ENCODE measurements at regions not wholly inside any gene's neighbourhood (a gene's known extent, or its start where the extent isn't known, plus 50 kb on each side); places are given as distances from the start of the nearest gene placed in this dataset.
"Not testable (repeated sequence)": the region's sequence is repeated elsewhere in the genome, so short reads cannot be mapped to it uniquely, and the experiment has no call there.

DNA sequence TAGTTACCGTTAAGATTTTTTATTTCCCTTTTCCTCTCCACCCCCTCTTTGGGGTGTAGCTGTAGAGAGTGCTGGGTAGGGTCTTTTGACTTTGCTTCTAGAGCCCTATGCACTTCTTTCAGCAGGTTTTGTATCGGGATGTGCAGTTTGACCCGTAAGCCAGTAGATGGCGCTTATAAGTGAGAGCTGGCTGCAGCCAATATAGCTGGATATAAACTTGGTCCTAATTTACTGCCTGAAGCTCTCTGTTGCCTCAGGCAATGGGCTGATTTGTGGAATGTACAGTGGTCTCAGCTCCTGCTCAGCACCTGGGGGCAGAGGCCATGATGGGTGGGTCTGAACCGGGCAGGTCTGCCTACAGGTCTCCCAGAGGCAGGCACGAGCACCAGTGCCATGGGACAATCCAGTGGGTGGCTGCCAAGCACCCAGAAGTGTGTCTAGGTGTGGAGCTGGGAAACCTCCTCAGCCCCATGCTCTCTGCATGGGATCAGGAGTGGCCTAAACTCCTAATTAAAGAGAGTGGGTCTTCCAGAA is 146.5 kb downstream of the SPANXN1 start:
- no peak for DNase-seq (ENCODE audit: low read depth in 3 of 3)

DNA sequence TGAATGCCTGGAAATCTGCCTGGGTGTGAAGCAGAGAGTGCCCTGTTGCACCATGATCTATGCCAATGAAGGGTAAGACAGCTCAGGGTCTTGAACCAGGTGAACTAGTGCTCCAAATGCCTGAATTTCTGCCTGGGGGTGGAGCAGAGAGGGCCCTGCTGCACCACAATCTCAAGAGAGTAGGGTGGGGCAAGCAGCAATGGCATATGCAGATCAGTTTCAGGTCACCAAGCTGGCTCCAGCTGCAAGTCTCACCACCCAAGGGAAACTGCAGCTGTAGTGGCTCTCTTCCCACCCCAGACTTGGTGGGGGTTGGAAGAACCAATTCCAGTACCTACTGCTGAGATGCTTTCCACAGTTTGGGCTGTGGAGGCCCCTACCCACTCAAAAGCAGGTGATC is 147.0 kb downstream of the SPANXN1 start:
- no peak for DNase-seq (ENCODE audit: low read depth in 3 of 3)

DNA sequence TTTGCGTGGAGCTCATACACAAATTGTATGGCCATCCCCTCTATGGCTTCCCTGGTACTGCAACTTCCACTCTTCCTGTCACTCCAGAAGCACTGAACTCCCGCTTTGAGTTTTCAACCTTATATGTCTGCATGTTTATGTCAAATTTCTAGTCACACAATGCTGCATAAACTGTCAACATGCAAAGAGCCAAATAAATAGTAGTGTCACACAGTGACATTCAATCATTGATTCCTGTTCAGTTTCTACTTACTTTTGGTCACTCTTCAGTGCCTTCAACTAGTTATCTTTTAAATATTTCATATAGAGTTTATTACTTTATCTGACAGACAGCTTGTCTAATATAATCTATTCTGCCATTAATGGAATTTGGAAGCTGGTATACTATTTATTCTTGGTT is 149.3 kb downstream of the SPANXN1 start:
- DNase-seq (ENCODE audit: low read depth in 3 of 3): no peak

DNA sequence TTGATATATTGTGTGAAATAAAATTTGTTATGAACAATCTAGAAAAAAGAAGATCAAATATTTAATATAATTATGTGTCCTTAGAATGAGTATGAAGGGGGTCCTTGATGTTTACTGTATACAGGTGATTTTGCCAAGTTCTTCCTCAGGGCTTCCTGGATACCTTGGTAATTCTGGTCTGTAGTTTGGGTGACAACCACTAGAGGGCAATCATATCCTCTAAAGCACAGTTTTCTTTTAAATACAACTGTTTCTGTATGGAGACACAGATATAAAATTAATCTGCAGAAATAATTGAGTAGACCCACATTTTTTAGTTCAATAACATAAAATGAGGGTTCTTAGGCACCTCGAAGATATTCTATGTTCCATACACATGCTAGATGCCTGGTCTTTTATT is 157.7 kb downstream of the SPANXN1 start:
- peak in 1 of 3 donors; percentile 20 for DNase-seq (ENCODE audit: low read depth in 3 of 3)

DNA sequence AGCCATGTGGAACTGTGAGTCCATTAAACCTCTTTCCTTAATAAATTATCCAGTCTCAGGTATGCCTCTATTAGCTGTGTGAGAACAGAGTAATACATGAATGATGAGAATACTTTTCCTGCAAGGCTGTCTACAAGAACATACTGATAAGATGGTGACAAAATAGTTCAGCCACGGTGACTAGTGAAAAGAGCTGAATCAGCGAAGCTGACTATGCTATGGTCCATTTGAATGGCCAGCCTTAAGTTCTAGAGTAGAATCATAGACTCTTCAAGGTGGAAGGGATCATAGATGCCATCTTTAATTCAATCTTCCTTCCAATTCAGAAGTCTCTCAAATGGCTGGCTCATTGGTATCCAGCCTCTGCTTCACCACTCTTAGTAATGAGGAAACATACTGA is 163.3 kb downstream of the SPANXN1 start:
- no peak for DNase-seq (ENCODE audit: low read depth in 3 of 3)

DNA sequence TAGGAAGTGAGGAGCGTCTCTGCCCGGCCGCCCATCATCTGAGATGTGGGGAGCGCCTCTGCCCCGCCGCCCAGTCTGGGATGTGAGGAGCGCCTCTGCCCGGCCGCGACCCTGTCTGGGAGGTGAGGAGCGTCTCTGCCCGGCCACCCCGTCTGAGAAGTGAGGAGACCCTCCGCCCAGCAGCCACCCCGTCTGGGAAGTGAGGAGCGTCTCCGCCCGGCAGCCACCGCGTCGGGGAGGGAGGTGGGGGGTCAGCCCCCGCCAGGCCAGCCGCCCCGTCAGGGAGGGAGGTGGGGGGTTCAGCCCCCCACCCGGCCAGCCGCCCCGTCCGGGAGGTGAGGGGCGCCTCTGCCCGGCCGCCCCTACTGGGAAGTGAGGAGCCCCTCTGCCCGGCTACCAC is 188.9 kb downstream of the SPANXN1 start:
- DNase-seq (ENCODE audit: low read depth in 3 of 3): not testable (repeated sequence)

DNA sequence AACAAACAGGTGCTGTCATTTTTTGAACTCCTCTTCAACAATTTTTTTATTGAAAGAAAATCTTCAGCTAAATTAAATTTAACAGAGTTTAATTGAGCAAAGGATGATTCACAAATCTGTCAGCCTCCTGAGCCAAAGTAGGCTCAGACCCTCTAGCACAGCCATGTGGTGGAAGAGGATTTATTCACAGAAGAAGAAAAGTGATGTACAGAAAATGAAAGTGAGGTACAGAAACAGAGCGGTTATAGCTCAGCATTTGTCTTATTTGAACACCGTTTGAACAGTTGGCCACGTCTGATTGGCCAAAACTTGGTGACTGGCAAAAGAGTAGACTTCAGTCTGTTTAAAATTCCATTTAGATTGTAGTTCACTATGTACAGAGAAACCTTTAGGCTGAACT is 217.3 kb downstream of the SPANXN1 start:
- no peak for DNase-seq (ENCODE audit: low read depth in 3 of 3)

DNA sequence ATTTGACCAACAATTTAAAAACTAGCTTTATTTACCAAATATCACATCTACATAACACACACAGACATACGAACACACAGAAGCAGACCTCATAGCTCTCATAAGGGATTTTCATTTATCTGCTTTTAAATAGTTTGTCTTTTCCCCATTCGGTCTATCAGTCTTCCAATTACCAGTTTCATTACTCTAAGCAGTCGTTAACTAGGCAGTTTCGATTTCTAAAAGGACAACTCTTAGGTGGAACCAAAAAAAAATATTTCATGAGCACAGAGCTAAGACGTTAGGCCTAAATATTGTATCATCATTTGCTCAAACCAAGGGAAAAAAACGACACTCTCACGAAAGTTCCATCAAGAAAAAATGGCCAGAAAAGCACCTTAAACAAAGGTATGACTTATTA is 228.4 kb downstream of the SPANXN1 start:
- DNase-seq (ENCODE audit: low read depth in 3 of 3): no peak

DNA sequence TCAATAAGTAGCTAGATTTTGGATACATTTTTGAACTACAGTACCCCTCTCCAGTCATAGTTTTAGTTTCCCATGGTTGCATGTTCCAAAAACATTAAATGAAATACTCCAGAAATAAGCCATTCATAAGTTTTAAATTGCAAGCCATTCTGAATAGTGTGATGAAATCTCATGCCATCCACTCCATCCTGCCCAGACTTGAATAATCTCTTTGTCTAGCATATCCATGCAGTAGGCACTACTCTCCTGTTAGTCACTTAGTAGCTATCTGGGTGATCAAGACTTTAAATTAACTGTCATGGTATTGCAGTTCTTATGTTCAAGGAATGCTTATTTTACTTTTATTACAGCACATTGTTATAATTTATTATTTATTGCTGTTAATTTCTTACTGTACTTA is 237.4 kb downstream of the SPANXN1 start:
- DNase-seq (ENCODE audit: low read depth in 3 of 3): no peak

DNA sequence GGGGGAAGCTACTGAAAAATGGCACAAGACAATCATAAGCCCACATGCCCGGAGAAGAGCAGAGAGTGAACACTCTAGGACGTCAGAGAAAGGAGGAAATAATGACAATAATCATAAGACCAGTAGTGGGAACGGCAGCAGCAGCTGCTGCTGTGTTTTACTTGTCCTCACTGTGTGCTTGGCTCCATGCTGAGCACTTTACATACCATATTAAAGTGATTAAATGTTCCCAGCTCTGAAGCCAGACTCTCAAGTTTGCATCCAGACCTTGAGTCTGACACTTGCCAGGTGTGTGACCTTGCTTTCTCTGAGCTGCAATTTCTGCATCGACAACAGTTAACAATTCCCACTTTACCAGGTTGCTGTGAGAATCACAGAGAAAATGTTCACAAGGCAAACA is 255.4 kb downstream of the SPANXN1 start:
- no peak for DNase-seq (ENCODE audit: low read depth in 3 of 3)

DNA sequence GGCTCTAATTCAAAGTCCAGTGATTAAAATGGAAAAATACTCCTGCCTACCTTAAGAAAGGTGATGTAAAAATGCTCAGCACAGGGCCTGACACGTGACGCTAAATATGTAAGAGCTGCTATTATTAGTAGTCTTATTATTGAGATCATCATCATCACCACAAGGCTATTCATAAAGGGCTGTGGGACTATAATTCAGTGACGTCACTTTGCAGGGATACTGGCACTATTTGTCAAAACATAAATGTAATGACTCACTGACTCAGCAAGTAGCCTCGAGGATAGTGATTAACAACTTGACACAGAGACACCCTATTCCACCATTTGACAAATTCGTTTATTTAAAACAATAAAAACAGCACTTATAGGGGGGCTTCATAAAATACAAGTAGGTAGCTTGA is 258.9 kb downstream of the SPANXN1 start:
- DNase-seq (ENCODE audit: low read depth in 3 of 3): no peak

DNA sequence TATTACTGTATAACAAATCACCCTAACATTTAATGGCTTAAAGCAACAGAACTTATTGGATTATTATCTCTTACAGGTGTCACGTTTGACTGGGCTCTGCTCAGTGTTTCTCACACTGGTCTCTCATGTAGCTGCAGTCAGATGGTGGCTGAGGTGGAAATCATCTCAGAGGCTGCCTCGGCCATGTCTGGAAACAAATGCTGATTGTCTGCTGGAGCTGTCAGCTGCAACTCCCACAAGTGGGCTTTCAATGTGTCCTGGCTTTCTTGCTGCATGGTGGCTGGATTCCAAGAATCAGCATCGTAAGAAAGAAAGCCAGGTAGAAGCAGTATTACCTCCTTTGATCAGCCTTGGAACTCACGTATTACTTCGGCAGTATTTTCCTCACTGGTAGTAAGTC is 277.6 kb downstream of the SPANXN1 start:
- no peak for DNase-seq (ENCODE audit: low read depth in 3 of 3)

DNA sequence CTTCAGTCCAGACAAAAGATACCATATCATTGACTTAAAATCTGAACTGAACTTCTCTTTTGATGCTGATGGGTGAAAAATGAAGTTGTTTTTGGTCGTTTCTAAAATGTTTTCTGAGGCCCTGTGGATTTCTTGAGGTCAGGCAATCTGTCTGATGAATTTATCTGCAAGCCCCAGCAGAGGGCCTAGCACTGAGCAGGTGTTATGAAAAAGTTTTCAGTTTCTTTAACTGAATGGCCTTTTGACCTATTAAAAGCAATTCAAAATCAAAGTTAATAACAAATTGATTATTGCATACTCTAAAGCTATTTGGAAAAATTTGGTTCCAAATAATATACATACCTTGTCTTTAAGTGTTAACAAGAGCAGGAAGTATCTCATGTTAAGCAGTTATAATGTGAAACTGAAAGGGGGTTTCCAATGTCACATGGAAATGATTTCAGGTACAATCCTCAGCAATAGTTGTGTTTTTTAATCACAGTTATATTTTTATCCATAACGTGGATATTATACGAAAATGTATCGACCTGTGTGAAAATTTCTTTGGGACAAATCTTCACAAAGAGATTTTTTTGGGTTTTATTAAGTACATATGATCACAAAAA is 285.0 kb downstream of the SPANXN1 start:
- no peak for DNase-seq (ENCODE audit: low read depth in 3 of 3)

DNA sequence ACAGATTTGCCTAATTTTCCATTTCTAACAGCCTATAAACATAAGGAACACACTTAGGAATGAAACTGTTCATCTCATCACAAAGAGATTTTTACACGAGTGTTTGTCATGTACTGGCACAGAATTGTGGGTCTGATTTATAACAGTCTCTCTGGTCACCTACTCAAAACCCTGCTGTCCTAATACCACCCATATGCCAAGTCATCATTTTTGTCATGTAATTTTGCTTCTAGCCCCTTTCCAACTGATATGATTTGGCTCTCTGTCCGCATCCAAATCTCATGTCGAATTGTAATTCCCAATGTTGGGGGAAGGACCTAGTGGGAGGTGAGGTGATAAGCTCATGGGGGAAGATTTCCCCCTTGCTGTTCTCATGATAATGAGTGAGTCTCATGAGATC is 284.1 kb upstream of the SLITRK2 start:
- DNase-seq (ENCODE audit: low read depth in 3 of 3): no peak

DNA sequence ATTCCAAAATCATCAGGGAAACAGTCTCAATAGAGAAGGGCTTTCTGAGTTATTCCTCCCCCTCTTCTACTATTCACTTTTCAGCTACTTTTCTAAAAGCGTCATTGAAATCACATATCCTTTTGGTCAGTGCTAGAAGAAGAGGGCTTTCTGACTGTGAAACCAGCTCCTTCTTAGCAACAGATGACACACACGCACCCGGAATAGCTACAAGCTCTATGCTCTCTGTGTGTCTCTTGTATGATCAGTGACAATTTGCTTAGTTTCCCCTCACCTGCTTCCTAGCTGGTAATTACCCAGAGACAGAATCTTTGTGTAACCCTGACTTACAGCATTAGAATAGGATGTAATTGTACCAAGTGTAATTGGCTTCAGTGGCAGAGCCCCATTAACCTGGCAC is 268.1 kb upstream of the SLITRK2 start:
- DNase-seq (ENCODE audit: low read depth in 3 of 3): no peak

DNA sequence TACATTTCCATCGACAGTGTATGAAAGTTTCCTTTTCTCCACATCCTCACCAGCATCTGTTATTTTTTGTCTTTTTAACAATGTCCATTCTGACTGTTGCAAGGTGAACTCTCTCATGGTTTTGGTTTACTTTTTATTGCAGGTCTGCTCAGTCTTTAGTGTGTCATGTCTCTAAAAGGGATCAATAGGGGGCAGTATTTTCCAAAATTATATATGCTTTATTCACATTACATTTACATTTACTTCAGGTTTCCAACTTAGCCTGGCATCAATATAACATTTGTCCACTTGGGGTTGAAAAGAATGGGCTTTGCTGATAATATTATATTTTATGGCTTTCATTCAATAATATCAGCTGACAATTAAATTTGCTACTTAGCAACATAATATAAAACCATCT is 265.0 kb upstream of the SLITRK2 start:
- DNase-seq (ENCODE audit: low read depth in 3 of 3): no peak

DNA sequence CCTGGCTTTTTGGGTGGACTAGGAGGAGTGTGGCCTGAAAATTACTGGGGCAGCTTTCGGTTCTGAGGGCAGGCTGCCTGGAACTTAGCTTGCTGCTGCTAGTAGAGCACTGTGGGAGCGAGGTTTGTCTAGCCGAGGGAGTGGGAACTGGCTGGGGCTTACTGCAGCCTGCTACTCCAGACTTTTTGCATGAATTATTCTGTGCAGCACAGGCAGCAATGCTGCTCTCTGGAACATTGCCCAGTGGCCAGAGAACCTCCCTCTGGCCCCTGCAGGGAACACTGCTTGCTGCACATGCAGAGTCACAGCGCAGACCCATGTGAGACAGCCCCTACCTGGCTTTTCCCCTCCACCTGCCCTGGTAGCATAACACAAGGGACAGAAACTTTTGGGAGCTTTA is 263.9 kb upstream of the SLITRK2 start:
- DNase-seq (ENCODE audit: low read depth in 3 of 3): no peak

DNA sequence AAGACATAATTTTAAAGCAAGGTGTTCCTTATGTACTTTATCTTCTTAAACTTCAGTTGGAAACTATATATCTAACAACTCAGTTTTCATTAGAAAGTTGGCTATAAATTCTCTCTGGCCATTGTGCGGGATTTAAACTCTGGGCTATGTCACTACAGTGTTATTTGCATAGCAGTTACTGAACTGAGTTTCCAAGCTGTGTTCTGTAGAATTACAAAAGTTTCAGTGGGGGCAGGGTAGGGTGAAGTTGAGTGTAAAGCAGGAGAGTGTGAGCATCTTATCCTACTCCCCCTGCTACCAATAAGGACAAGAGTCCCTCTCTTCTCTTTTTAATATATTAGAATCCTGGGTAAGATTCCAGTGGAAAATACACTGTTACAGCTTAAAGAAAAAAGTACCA is 254.5 kb upstream of the SLITRK2 start:
- DNase-seq (ENCODE audit: low read depth in 3 of 3): no peak

DNA sequence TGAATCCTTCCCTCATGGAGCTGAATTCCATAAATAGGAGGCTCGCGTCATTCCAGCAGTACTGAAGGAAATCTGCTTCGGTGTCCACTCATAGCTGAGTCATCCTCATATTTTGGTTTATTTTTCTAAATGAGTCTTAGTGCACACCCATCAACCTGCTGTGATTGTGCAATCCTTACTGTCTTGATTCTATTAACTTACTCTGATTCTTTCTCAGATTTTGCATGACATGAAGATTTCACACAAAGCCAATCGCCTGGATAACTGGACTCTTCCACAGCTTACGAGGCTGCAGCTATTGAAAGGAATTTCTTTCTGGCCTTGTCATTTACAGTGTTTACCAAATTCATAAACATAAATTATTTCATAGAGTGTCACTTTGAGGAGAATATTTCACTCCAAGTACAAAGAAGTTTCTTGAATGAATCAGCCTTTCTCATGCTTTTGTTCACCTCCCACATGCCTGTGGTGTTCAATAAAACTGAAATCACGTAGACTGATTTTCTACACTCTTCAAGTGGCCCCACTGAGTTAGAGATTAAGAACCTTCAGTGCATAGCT is 207.6 kb upstream of the SLITRK2 start:
- DNase-seq (ENCODE audit: low read depth in 3 of 3): no peak

DNA sequence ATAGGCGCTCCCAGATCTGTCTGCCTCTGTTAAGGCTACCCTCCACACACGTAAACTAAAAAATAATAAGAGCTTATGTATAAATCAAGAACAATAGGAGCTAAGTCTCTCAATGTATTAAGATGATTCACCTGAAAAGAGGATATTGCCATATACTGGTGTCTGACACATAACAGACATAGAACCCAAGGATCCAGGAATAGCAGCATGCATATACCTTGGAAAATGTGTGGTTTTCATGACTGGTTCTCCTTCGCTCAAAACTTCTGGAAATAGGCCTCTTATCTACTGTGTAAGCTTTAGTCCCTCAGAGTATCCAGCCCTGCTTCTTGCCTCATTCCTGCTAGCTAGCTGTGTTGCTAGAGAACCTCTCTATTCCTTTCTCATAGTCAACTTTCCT is 203.7 kb upstream of the SLITRK2 start:
- no peak for DNase-seq (ENCODE audit: low read depth in 3 of 3)

DNA sequence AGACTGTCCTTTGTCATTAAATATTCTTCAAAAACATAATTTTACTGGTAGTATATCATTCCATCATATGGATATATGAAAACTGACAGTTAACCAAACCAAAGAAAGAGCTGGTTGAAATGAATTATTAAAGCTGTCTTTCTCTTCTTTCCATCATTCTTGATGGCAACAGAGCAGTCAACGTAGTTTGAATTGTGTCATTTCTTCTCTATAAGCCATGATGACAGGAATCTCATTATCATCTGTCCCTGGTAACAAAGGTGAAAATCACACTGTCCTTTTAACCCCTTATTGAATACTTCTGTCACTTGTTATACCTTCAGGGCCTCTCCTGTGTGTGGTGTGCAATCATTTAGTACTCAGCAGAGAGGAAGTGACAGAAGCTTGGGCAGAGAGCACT is 197.0 kb upstream of the SLITRK2 start:
- DNase-seq (ENCODE audit: low read depth in 3 of 3): no peak

DNA sequence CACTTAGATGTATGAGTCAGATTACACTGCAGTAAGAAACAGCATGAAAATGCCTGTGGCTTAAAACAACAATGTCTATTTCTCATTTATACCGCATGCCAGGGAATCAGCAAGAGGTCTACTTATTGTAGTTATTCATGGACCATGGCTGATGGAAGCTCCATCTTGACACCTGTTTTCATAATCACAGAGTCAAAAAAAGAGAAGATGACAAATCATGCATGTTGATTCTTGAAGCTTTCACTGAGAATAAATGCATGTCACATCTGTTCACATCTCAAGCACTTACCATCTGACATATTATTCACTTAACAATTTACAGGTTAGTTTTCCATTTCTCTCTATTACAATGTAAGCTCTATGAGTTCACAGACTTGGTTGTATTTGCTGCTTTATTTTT is 194.2 kb upstream of the SLITRK2 start:
- no peak for DNase-seq (ENCODE audit: low read depth in 3 of 3)

DNA sequence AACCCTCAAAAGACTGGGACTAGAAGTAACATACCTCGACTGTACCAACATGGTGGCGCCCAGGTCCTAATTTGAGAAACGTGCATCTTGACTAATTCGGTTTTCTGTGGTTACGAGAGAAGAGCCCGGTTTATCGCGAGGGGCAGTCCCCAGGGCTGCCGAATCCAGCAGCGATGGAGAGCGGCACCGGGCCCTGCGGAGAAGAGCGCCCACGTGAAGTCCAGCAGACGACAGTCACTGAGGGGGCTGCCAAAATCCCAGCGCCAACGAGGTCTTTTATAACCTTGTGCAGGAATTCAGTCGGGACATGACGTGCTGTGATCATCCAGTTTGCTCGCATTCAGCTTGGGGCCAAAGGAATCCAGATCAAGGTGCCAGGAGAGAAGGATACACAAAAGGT is 187.5 kb upstream of the SLITRK2 start:
- DNase-seq (ENCODE audit: low read depth in 3 of 3): no peak

DNA sequence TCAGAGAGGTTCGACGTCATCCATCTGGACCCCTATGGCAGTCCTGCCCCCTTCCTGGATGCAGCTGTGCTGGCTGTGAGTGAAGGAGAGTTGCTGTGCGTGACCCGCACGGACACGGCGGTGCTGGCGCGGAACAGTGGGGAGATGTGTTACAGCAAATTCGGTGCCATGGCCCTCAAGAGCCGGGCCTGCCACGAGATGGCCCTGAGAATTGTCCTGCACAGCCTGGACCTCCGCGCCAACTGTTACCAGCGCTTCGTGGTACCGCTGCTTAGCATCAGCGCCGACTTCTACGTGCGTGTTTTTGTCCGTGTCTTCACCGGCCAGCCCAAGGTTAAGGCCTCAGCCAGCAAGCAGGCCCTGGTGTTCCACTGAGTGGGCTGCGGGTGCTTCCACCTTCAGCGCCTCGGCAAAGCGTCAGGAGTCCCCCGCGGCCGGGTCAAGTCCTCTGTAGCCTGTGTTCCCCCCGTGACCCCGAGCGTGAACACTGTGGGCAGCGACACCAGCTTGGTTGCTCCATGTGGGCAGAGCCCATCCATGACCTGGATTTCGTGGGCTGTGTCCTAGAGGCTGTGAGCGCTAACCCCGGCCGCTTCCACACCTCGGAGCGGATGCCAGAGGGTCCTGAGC is 186.7 kb upstream of the SLITRK2 start:
- no peak for DNase-seq (ENCODE audit: low read depth in 3 of 3)

Measured in stimulated activated CD4-positive, alpha-beta T cell treated with anti-CD3 and anti-CD28 coated beads, TNF-alpha, amount 100 ng/mL, for 48 hours (primary cell).